DMS153 (cell line): ENCODE measurements at regions not wholly inside any gene's neighbourhood (a gene's known extent, or its start where the extent isn't known, plus 50 kb on each side); places are given as distances from the start of the nearest gene placed in this dataset.
"Not testable (repeated sequence)": the region's sequence is repeated elsewhere in the genome, so short reads cannot be mapped to it uniquely, and the experiment has no call there.

ENCODE experiments used
- DNase-seq: peaks from one replicate; lab custom pipeline; 2025; lab: John Stamatoyannopoulos, UW

GRCh38 chr14:35940291-35940690 is 114.2 kb downstream of the BRMS1L start:
- no peak for DNase-seq

GRCh38 chr14:35938770-35939169 is 112.6 kb downstream of the BRMS1L start:
- peak; percentile 18 for DNase-seq

- DNase-seq, result no peak
Measured at GRCh38 chr14:35934499-35934898, 108.4 kb downstream of the BRMS1L start.

- no peak for DNase-seq
Measured at GRCh38 chr14:35932659-35933159, 106.6 kb downstream of the BRMS1L start.

- no peak for DNase-seq
Measured at GRCh38 chr14:35932136-35932535, 106.0 kb downstream of the BRMS1L start.

GRCh38 chr14:35931346-35931745 is 105.2 kb downstream of the BRMS1L start:
- DNase-seq, result no peak

GRCh38 chr14:35929186-35929585 is 103.0 kb downstream of the BRMS1L start:
- no peak for DNase-seq

- DNase-seq, result no peak
Measured at GRCh38 chr14:35927727-35928126, 101.6 kb downstream of the BRMS1L start.

GRCh38 chr14:35925319-35925718 is 99.2 kb downstream of the BRMS1L start:
- no peak for DNase-seq

- DNase-seq, result not testable (repeated sequence)
Measured at GRCh38 chr14:35922590-35922989, 96.5 kb downstream of the BRMS1L start.

GRCh38 chr14:35921745-35922144 is 95.6 kb downstream of the BRMS1L start:
- DNase-seq, result no peak
